ENCODE measurements at regions not wholly inside any gene's neighbourhood (a gene's known extent, or its start where the extent isn't known, plus 50 kb on each side); places are given as distances from the start of the nearest gene placed in this dataset.

DNA sequence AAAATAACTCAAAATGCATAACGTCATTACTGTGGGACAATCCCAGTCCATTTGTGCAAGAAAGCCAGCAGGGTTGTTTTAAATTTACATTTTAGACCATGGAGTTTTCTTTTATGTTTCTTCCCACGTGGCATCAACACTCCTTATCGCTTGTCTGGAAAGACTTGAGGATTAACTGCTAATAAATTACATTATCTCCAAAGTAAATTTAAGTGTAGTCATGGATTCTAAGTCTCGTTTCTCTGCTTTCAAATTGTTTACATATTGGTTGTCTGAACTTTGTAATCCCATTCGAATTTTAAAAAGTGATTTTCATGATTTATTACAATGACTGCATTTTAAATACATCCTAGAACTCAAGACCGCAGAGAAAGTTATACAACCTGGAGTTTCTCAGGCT lies 119.3 kb upstream of the ADAMTS5 start:
- Histone ChIP-seq H4K20me1 (ENCODE audit: control insufficient read depth, extremely low read depth, insufficient read depth, low read length) (no peaks in the 10 kb centered on the region), H3K4me2 (ENCODE audit: control insufficient read depth, extremely low read depth, insufficient read depth, low read depth, low read length) (no peak overlapping the region), H3K9me3 (ENCODE audit: control insufficient read depth, low read depth, low read length) (no peaks in the 10 kb centered on the region), H3K9ac (ENCODE audit: control insufficient read depth, extremely low read depth, insufficient read depth, low read length) (no peak overlapping the region), H3K27ac (ENCODE audit: control insufficient read depth, insufficient read depth, low read length) (no peak overlapping the region), H3K4me3 (ENCODE audit: control insufficient read depth in 2 of 3, extremely low read depth in 1 of 3, insufficient read depth in 2 of 3, low read depth in 1 of 3, low read length in 3 of 3) (no peak overlapping the region), H3K36me3 (ENCODE audit: control insufficient read depth in 2 of 2, extremely low read depth in 1 of 2, insufficient read depth in 2 of 2, low read length in 2 of 2) (no peaks in the 10 kb centered on the region), H3K9me1 (ENCODE audit: control insufficient read depth, extremely low read depth, insufficient read depth, low read length) (no peaks in the 10 kb centered on the region), H3K27me3 (ENCODE audit: control insufficient read depth, extremely low read depth, insufficient read depth, low read length) (no peaks in the 10 kb centered on the region), H3K4me1 (ENCODE audit: control insufficient read depth, extremely low read depth, insufficient read depth, low read length) (no peaks in the 10 kb centered on the region), H3K79me2 (ENCODE audit: control insufficient read depth, insufficient read depth, low read length) (no peaks in the 10 kb centered on the region), H2AFZ (ENCODE audit: control insufficient read depth, low read length) (no peak overlapping the region)
- FAIRE-seq (no peak), DNase-seq (ENCODE audit: low read depth, low spot score) (no peak)
- TF ChIP-seq, protein P1, sequence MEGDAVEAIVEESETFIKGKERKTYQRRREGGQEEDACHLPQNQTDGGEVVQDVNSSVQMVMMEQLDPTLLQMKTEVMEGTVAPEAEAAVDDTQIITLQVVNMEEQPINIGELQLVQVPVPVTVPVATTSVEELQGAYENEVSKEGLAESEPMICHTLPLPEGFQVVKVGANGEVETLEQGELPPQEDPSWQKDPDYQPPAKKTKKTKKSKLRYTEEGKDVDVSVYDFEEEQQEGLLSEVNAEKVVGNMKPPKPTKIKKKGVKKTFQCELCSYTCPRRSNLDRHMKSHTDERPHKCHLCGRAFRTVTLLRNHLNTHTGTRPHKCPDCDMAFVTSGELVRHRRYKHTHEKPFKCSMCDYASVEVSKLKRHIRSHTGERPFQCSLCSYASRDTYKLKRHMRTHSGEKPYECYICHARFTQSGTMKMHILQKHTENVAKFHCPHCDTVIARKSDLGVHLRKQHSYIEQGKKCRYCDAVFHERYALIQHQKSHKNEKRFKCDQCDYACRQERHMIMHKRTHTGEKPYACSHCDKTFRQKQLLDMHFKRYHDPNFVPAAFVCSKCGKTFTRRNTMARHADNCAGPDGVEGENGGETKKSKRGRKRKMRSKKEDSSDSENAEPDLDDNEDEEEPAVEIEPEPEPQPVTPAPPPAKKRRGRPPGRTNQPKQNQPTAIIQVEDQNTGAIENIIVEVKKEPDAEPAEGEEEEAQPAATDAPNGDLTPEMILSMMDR (optimal IDR thresholded peaks at IDR 0.05 in 1 of 3, IDR thresholded peaks at IDR 0.05 in 1 of 3, conservative IDR thresholded peaks at IDR 0.05 in 1 of 3; ENCODE audit: extremely low read depth in 1 of 3, insufficient read depth in 2 of 3, low read length in 3 of 3): no peak
- no peak for TF ChIP-seq EZH2 (IDR thresholded peaks at IDR 0.05; ENCODE audit: low read length)
- dilution Hi-C loops (cut with MboI; ENCODE audit: extremely low pct_ligation_motif_present, low sequenced_read_pairs): no loop called here

DNA sequence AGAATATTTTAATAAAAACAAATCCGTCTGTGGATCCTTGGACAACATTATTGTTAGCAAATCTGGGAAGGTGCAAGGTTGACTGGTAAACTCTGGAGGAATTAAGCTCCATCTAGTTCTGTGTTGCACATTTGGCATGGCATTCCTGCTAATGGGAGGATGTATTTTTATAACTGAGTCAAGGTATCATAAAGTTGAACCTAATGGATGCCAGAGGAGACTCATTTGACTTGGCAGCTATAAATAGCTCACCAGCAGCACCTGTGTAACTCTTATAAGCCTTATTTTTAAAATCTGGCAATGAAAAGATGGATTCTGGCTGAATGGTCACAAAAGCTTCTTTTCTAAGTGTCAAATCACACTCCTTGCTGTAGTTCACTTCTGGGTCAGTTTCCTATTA lies 118.5 kb upstream of the ADAMTS5 start:
- Histone ChIP-seq H2AFZ (ENCODE audit: control insufficient read depth, low read length) (no peak overlapping the region), H3K9me3 (ENCODE audit: control insufficient read depth, low read depth, low read length) (no peaks in the 10 kb centered on the region), H3K36me3 (ENCODE audit: control insufficient read depth in 2 of 2, extremely low read depth in 1 of 2, insufficient read depth in 2 of 2, low read length in 2 of 2) (no peaks in the 10 kb centered on the region), H3K4me2 (ENCODE audit: control insufficient read depth, extremely low read depth, insufficient read depth, low read depth, low read length) (no peak overlapping the region), H3K27me3 (ENCODE audit: control insufficient read depth, extremely low read depth, insufficient read depth, low read length) (no peaks in the 10 kb centered on the region), H3K4me3 (ENCODE audit: control insufficient read depth in 2 of 3, extremely low read depth in 1 of 3, insufficient read depth in 2 of 3, low read depth in 1 of 3, low read length in 3 of 3) (no peak overlapping the region), H3K9ac (ENCODE audit: control insufficient read depth, extremely low read depth, insufficient read depth, low read length) (no peak overlapping the region), H4K20me1 (ENCODE audit: control insufficient read depth, extremely low read depth, insufficient read depth, low read length) (no peaks in the 10 kb centered on the region), H3K4me1 (ENCODE audit: control insufficient read depth, extremely low read depth, insufficient read depth, low read length) (no peaks in the 10 kb centered on the region), H3K79me2 (ENCODE audit: control insufficient read depth, insufficient read depth, low read length) (no peaks in the 10 kb centered on the region), H3K27ac (ENCODE audit: control insufficient read depth, insufficient read depth, low read length) (no peak overlapping the region), H3K9me1 (ENCODE audit: control insufficient read depth, extremely low read depth, insufficient read depth, low read length) (no peaks in the 10 kb centered on the region)
- TF ChIP-seq, protein P1 (optimal IDR thresholded peaks at IDR 0.05 in 1 of 3, IDR thresholded peaks at IDR 0.05 in 1 of 3, conservative IDR thresholded peaks at IDR 0.05 in 1 of 3; ENCODE audit: extremely low read depth in 1 of 3, insufficient read depth in 2 of 3, low read length in 3 of 3): no peak
- no peak for TF ChIP-seq EZH2 (IDR thresholded peaks at IDR 0.05; ENCODE audit: low read length)
- dilution Hi-C loops (cut with MboI; ENCODE audit: extremely low pct_ligation_motif_present, low sequenced_read_pairs): no loop called here
- no peak for DNase-seq (ENCODE audit: low read depth, low spot score)
- no peak for FAIRE-seq
